GM19468 (cell line): ENCODE measurements at regions not wholly inside any gene's neighbourhood (a gene's known extent, or its start where the extent isn't known, plus 50 kb on each side); places are given as distances from the start of the nearest gene placed in this dataset.

Experiments
- ATAC-seq: cut with Tn5 transposase; IDR thresholded peaks from one replicate; pipeline ENCODE4 v1.9.1; 2021; ENCODE audit warnings: mild to moderate bottlenecking, moderate library complexity, moderate number of reproducible peaks; ENCODE audit not compliant: unreplicated experiment; ENCODE audit errors: extremely low read depth

- no peak for ATAC-seq
Measured at GRCh38 chr7:46954181-46954580, 627.7 kb downstream of the TNS3 start.

- ATAC-seq, result no peak
Measured at GRCh38 chr7:46953008-46953407, 628.9 kb downstream of the TNS3 start.

GRCh38 chr7:46949270-46949931 lies 632.5 kb downstream of the TNS3 start:
- no peak for ATAC-seq

GRCh38 chr7:46948716-46949115 lies 633.2 kb downstream of the TNS3 start:
- no peak for ATAC-seq

GRCh38 chr7:46945328-46945727 lies 636.6 kb downstream of the TNS3 start:
- ATAC-seq, result no peak

GRCh38 chr7:46943996-46944395 lies 637.9 kb downstream of the TNS3 start:
- ATAC-seq, result no peak

GRCh38 chr7:46942574-46942973 lies 639.3 kb downstream of the TNS3 start:
- no peak for ATAC-seq

- ATAC-seq, result no peak
Measured at GRCh38 chr7:46940178-46940577, 641.7 kb downstream of the TNS3 start.

- no peak for ATAC-seq
Measured at GRCh38 chr7:46939558-46939957, 642.4 kb downstream of the TNS3 start.

- ATAC-seq, result no peak
Measured at GRCh38 chr7:46939089-46939488, 642.8 kb downstream of the TNS3 start.

- ATAC-seq, result no peak
Measured at GRCh38 chr7:46937826-46938225, 644.1 kb downstream of the TNS3 start.

- ATAC-seq, result no peak
Measured at GRCh38 chr7:46934198-46934825, 647.6 kb downstream of the TNS3 start.

- ATAC-seq, result no peak
Measured at GRCh38 chr7:46933596-46933995, 648.3 kb downstream of the TNS3 start.

GRCh38 chr7:46932676-46933424 lies 649.1 kb downstream of the TNS3 start:
- ATAC-seq, result no peak

- no peak for ATAC-seq
Measured at GRCh38 chr7:46932306-46932675, 649.6 kb downstream of the TNS3 start.

- no peak for ATAC-seq
Measured at GRCh38 chr7:46930366-46930765, 651.5 kb downstream of the TNS3 start.

GRCh38 chr7:46929359-46929758 lies 652.6 kb downstream of the TNS3 start:
- no peak for ATAC-seq

GRCh38 chr7:46928719-46929118 lies 653.2 kb downstream of the TNS3 start:
- ATAC-seq, result no peak

GRCh38 chr7:46927131-46927810 lies 654.6 kb downstream of the TNS3 start:
- no peak for ATAC-seq

- no peak for ATAC-seq
Measured at GRCh38 chr7:46916581-46916980, 665.3 kb downstream of the TNS3 start.

GRCh38 chr7:46912692-46913091 lies 669.2 kb downstream of the TNS3 start:
- no peak for ATAC-seq
